PC-3 (cell line): ENCODE measurements at regions not wholly inside any gene's neighbourhood (a gene's known extent, or its start where the extent isn't known, plus 50 kb on each side); places are given as distances from the start of the nearest gene placed in this dataset.
A peak's percentile ranks its signal among the peaks of the same experiment; 100 is the strongest.

Experiments
- ATAC-seq: fragments of 200-7000 bp; cut with Tn5 transposase; 2 replicates; pipeline ENCODE4 v1.9.1; 2020; ENCODE audit warnings: mild to moderate bottlenecking, moderate library complexity
- BruUV-seq: library from RNA; stranded (reverse); fragments of 400-500 nt; replicated peaks from 2 replicates; lab custom pipeline; 2021; lab: Mats Ljungman, UMichigan
- CTCF ChIA-PET: fragments of 300-600 bp; sonication (Branson Sonifier 250); formaldehyde crosslinking; loops from one replicate; lab custom pipeline; 2022; ENCODE audit warnings: antibody characterized with exemption; lab: Charles Lee
- POLR2A ChIA-PET: fragments of 300-600 bp; sonication (Branson Sonifier 250); formaldehyde crosslinking; loops from one replicate; lab custom pipeline; 2022; ENCODE audit warnings: antibody characterized with exemption; ENCODE audit not compliant: unreplicated experiment; lab: Charles Lee
- DNase-seq: peaks from one replicate; pipeline ENCODE4 v3.0.0-alpha.2; 2015
- H2AFZ ChIP-seq: fragments of 300-600 bp; sonication (generic); 2 replicates; pipeline ENCODE4 v1.6.0; 2016; ENCODE audit warnings: antibody characterized with exemption, low read length
- H3F3A ChIP-seq: fragments of 300-600 bp; sonication (generic); one replicate; pipeline ENCODE4 v1.6.0; 2017; ENCODE audit warnings: antibody characterized with exemption, low read length, control low read depth, mild to moderate bottlenecking; ENCODE audit not compliant: unreplicated experiment
- H3K27ac ChIP-seq: fragments of 300-600 bp; sonication (generic); 2 replicates; pipeline ENCODE4 v1.5.1; 2016; ENCODE audit warnings: mild to moderate bottlenecking, low read length
- H3K27me3 ChIP-seq: fragments of 300-600 bp; sonication (generic); 2 replicates; pipeline ENCODE4 v1.6.1; 2016; ENCODE audit warnings: low read length, mixed read lengths
- H3K36me3 ChIP-seq: fragments of 300-600 bp; sonication (generic); 2 replicates; pipeline ENCODE4 v1.6.1; 2016; ENCODE audit warnings: low read depth, mixed run types, low read length, mixed read lengths
- H3K4me1 ChIP-seq: fragments of 300-600 bp; sonication (generic); 2 replicates; pipeline ENCODE4 v1.5.1; 2016; ENCODE audit warnings: low read length; ENCODE audit not compliant: insufficient read depth
- H3K4me2 ChIP-seq: fragments of 300-600 bp; sonication (generic); 2 replicates; pipeline ENCODE4 v1.6.0; 2016; ENCODE audit warnings: low read length
- H3K4me3 ChIP-seq: fragments of 300-600 bp; sonication (generic); 2 replicates; pipeline ENCODE4 v1.5.1; 2016; ENCODE audit warnings: mild to moderate bottlenecking, low read length, mixed read lengths
- H3K79me2 ChIP-seq: fragments of 300-600 bp; sonication (generic); 2 replicates; pipeline ENCODE4 v1.6.1; 2017; ENCODE audit warnings: low read length, mixed read lengths
- H3K9ac ChIP-seq: fragments of 300-600 bp; sonication (generic); 2 replicates; pipeline ENCODE4 v1.6.0; 2016; ENCODE audit warnings: mild to moderate bottlenecking, low read length
- H3K9me2 ChIP-seq: fragments of 300-600 bp; sonication (generic); replicated peaks from 2 replicates; pipeline ENCODE4 v1.6.1; 2016; ENCODE audit warnings: mixed run types, low read length, mixed read lengths
- H3K9me3 ChIP-seq: fragments of 300-600 bp; sonication (generic); 2 replicates; pipeline ENCODE4 v1.6.1; 2016; ENCODE audit warnings: low read length, mixed read lengths
- H4K20me1 ChIP-seq: fragments of 300-600 bp; sonication (generic); 2 replicates; pipeline ENCODE4 v1.6.1; 2016; ENCODE audit warnings: low read length, mixed read lengths
- EZH2 ChIP-seq: fragments of 300-600 bp; sonication (generic); IDR thresholded peaks from one replicate; pipeline ENCODE4 v1.6.1; 2017; ENCODE audit warnings: antibody characterized with exemption, mild to moderate bottlenecking, low read length; ENCODE audit not compliant: unreplicated experiment
- EZH2phosphoT487 ChIP-seq: fragments of 300-600 bp; sonication (generic); IDR thresholded peaks from 2 replicates; pipeline ENCODE4 v1.6.1; 2018; ENCODE audit warnings: mild to moderate bottlenecking, antibody characterized with exemption, low read length, borderline replicate concordance
- intact Hi-C: fragments of 100-400 bp; cut with micrococcal nuclease; formaldehyde crosslinking; loops from 2 replicates; pipeline ENCODE4 v1.9.0; 2023
- TF ChIP-seq, protein P1 (sequence below): fragments of 300-600 bp; sonication (generic); conservative IDR thresholded peaks from 2 replicates; pipeline ENCODE4 v1.5.1; 2017; ENCODE audit warnings: antibody characterized with exemption, low read depth, mild to moderate bottlenecking, low read length

DNA sequence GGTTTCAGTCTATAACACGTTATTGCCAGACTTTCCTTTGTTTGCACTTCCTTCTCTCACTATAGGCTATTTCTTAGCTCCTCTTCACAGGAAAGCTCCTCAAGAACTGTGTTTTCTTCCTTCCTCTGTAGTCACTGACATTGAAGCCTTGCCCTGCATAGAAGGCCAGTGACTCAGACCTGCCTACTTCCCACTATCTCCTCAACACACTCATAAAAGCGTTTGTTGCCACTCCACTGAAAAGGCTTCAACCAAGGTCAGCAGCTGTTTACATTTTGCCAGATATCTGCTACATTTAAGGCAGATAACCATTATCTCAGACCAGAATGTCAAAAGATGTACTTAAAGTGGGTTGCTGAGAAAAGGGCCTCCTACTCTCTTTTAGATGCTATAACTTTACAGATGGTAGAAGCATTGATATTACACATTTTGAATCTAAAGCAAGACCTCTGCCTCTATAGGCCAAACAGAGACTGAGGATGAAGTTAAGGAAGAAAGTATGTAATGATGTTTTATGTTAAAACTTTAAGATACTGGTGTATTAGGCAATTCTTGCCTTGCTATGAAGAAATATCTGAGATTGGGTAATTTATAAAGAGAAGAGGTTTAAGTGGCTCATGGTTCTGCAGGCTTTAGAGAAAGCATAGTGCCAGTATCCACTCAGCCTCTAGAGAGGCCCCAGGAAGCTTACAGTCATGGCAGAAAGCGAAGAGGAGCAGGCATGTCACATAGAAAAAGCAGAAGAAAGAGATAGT, 233.3 kb upstream of the FLRT2 start:
- H3K4me1 ChIP-seq: no peaks in the 10 kb centered on the region
- no peaks in the 10 kb centered on the region for H3K9me2 ChIP-seq
- no peak overlapping the region for H3K9ac ChIP-seq
- no peaks in the 10 kb centered on the region for H4K20me1 ChIP-seq
- no peaks in the 10 kb centered on the region for H3F3A ChIP-seq
- intact Hi-C loops: no loop called here
- no peak overlapping the region for H3K4me3 ChIP-seq
- no peaks in the 10 kb centered on the region for H3K36me3 ChIP-seq
- no TSS peak for BruUV-seq
- DNase-seq (peak; percentile 35), ATAC-seq (no peak)
- TF ChIP-seq EZH2phosphoT487 (no peak), EZH2 (no peak)
- TF ChIP-seq, protein P1, sequence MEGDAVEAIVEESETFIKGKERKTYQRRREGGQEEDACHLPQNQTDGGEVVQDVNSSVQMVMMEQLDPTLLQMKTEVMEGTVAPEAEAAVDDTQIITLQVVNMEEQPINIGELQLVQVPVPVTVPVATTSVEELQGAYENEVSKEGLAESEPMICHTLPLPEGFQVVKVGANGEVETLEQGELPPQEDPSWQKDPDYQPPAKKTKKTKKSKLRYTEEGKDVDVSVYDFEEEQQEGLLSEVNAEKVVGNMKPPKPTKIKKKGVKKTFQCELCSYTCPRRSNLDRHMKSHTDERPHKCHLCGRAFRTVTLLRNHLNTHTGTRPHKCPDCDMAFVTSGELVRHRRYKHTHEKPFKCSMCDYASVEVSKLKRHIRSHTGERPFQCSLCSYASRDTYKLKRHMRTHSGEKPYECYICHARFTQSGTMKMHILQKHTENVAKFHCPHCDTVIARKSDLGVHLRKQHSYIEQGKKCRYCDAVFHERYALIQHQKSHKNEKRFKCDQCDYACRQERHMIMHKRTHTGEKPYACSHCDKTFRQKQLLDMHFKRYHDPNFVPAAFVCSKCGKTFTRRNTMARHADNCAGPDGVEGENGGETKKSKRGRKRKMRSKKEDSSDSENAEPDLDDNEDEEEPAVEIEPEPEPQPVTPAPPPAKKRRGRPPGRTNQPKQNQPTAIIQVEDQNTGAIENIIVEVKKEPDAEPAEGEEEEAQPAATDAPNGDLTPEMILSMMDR: no peak
- H3K4me2 ChIP-seq: no peak overlapping the region
- H3K27ac ChIP-seq: no peak overlapping the region
- no peaks in the 10 kb centered on the region for H3K79me2 ChIP-seq
- H3K27me3 ChIP-seq: no peaks in the 10 kb centered on the region
- H2AFZ ChIP-seq: no peak overlapping the region
- CTCF ChIA-PET: no interaction called here
- 0 out of 2 replicates have a peak, but pooled peaks cover 4% of the 10 kb centered on the region for H3K9me3 ChIP-seq
- POLR2A ChIA-PET: no interaction called here

DNA sequence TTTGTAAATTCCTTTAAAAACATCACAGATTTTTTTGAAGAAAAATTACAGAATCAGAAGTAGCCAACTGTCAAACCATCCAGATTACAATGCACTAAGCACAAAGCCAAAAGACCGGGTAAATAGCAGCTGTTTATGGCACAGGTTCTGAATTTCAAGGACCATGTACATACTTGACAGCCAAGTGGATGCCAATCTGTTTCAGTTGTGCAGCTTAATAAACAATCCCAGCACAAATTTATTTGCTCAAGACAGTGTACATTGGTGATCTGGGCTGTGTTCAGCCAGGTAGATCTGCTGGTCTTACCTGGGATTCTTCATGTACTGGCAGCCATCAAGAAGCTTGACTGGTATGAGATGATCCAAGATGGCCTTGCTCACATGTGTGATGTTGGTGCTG, 229.8 kb upstream of the FLRT2 start:
- Histone ChIP-seq H3K4me3 (no peak overlapping the region), H3K4me1 (no peaks in the 10 kb centered on the region), H4K20me1 (no peaks in the 10 kb centered on the region), H3F3A (no peaks in the 10 kb centered on the region), H3K9ac (no peak overlapping the region), H3K36me3 (no peaks in the 10 kb centered on the region), H3K9me2 (no peaks in the 10 kb centered on the region), H3K4me2 (no peak overlapping the region), H3K79me2 (no peaks in the 10 kb centered on the region), H2AFZ (no peak overlapping the region), H3K27ac (no peak overlapping the region), H3K27me3 (no peaks in the 10 kb centered on the region), H3K9me3 (0 out of 2 replicates have a peak, but pooled peaks cover 4% of the 10 kb centered on the region)
- ATAC-seq (no peak), DNase-seq (no peak)
- ChIA-PET POLR2A (no interaction called here), CTCF (no interaction called here)
- no TSS peak for BruUV-seq
- TF ChIP-seq EZH2 (no peak), EZH2phosphoT487 (no peak)
- TF ChIP-seq, protein P1: no peak
- intact Hi-C loops: no loop called here

DNA sequence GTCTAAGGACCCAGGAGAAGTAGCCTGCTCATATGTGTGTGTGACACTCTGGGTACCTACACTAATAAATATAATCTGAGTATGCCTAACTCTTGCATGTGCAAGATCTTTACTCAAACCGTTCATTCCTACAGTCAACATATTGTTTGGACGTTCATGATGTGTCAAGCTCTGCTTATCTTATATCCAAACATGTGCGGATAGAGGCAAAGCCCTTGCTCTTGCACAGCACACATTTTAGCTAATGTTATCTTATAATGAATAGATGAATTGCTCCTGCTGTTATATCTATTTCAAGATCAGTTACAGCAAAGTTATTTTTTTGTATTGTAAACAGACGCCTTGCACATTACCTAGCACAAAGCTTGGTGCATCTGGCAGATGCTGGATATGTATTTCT, 228.4 kb upstream of the FLRT2 start:
- H3K27ac ChIP-seq: no peak overlapping the region
- H3K9ac ChIP-seq: no peak overlapping the region
- H3K27me3 ChIP-seq: no peaks in the 10 kb centered on the region
- H3K79me2 ChIP-seq: no peaks in the 10 kb centered on the region
- POLR2A ChIA-PET: no interaction called here
- no peaks in the 10 kb centered on the region for H3K9me2 ChIP-seq
- H3K4me3 ChIP-seq: no peak overlapping the region
- no TSS peak for BruUV-seq
- H3F3A ChIP-seq: no peaks in the 10 kb centered on the region
- no peaks in the 10 kb centered on the region for H3K4me1 ChIP-seq
- DNase-seq: no peak
- no peak for ATAC-seq
- H3K9me3 ChIP-seq: 0 out of 2 replicates have a peak, but pooled peaks cover 4% of the 10 kb centered on the region
- TF ChIP-seq, protein P1: no peak
- TF ChIP-seq EZH2phosphoT487: no peak
- TF ChIP-seq EZH2: no peak
- no peaks in the 10 kb centered on the region for H4K20me1 ChIP-seq
- CTCF ChIA-PET: no interaction called here
- H3K4me2 ChIP-seq: no peak overlapping the region
- H2AFZ ChIP-seq: no peak overlapping the region
- H3K36me3 ChIP-seq: no peaks in the 10 kb centered on the region
- intact Hi-C loops: no loop called here
